Heart left ventricle (tissue), 16 donors: ENCODE measurements at regions not wholly inside any gene's neighbourhood (a gene's known extent, or its start where the extent isn't known, plus 50 kb on each side); places are given as distances from the start of the nearest gene placed in this dataset.

ENCODE experiments used
- ATAC-seq, 4 donors: fragments of 200-7000 bp; cut with Tn5 transposase; one replicate each; pipeline ENCODE4 v1.9.1; 2020 to 2022; ENCODE audit warnings: moderate library complexity in 4 of 4, mild to moderate bottlenecking in 3 of 4, moderate number of reproducible peaks in 1 of 4
- DNase-seq, 5 donors: peaks; one replicate each; pipeline ENCODE4 v3.0.0-alpha.2; 2020
- H3K27ac ChIP-seq, 12 donors: fragments of 200-600 bp; sonication (generic) in 4 of 12; one replicate each; pipeline versions ENCODE4 v1.5.0 to v1.8.0; 2016 to 2022; ENCODE audit warnings: mild to moderate bottlenecking in 2 of 12
- H3K27me3 ChIP-seq, 9 donors: fragments of 200-600 bp; sonication (generic) in 2 of 9; one replicate each; pipeline versions ENCODE4 v1.5.1 to v1.8.0; 2016 to 2022; ENCODE audit warnings: mild to moderate bottlenecking in 3 of 9
- H3K36me3 ChIP-seq, 9 donors: fragments of 200-600 bp; sonication (generic) in 2 of 9; one replicate each; pipeline versions ENCODE4 v1.5.0 to v1.8.0; 2018 to 2022; ENCODE audit warnings: mild to moderate bottlenecking in 2 of 9
- H3K4me1 ChIP-seq, 12 donors: fragments of 200-600 bp; sonication (generic) in 4 of 12; one replicate each; pipeline versions ENCODE4 v1.5.0 to v1.8.0; 2016 to 2022; ENCODE audit warnings: mild to moderate bottlenecking in 3 of 12
- H3K4me3 ChIP-seq, 12 donors: fragments of 200-600 bp; sonication (generic) in 4 of 12; one replicate each; pipeline versions ENCODE4 v1.5.0 to v1.8.0; 2017 to 2022; ENCODE audit warnings: mild to moderate bottlenecking in 9 of 12, moderate library complexity in 4 of 12
- H3K9me3 ChIP-seq, 12 donors: fragments of 200-600 bp; sonication (generic) in 4 of 12; one replicate each; pipeline versions ENCODE4 v1.5.0 to v1.8.0; 2016 to 2022; ENCODE audit warnings: mild to moderate bottlenecking in 1 of 12
- CTCF ChIP-seq, 12 donors: fragments of 200-600 bp; sonication (generic) in 4 of 12; IDR thresholded peaks; one replicate each; pipeline versions ENCODE4 v1.5.0 to v1.8.0; 2018 to 2022; ENCODE audit warnings: antibody characterized with exemption in 12 of 12, mild to moderate bottlenecking in 5 of 12
- POLR2A ChIP-seq, 2 donors: fragments of 450-650 bp; IDR thresholded peaks; one replicate each; pipeline ENCODE4 v1.6.1; 2017; ENCODE audit warnings: antibody characterized with exemption in 2 of 2, mild to moderate bottlenecking in 2 of 2, moderate library complexity in 2 of 2
- WGBS, 4 donors: extraction: QIAGEN DNeasy Blood & Tissue Kit in 2 of 4; methylation state at CpG; one replicate each; pipeline versions ENCODE4 v1.1.5 to v1.1.7; 2013 to 2018; 5-methylcytosine and 5-hydroxymethylcytosine counted together
- intact Hi-C, 10 donors: fragments of 100-400 bp; cut with DNase I; formaldehyde crosslinking; loops; one replicate each; pipeline versions ENCODE4 v1.11.1 to v1.14.2; 2022
- donor health status: ischemic (EF 13 %, LVEDD 7.1; RV severe dilation, severe dysfunction).
- donor health status: healthy with polysubstance abuse.
- donor health status: DM: no; HTN: yes; CAD: no.
- donor health status: DM: no; HTN: no; CAD: no.
- donor health status: ischemic (EF 25% LVEDD 6.9; RV normal size, moderate dysfunction).
- donor health status: ischemic (EF 25% LVEDD 5.7; RV mildly dilated, moderate dysfunction).
- donor health status: healthy.
- donor health status: DM: yes; HTN: yes; CAD: no.
- donor health status: ischemic (EF 35%, LVEDD 5.7; RV mildly dilated, moderate dysfunction).
- donor health status: nonischemic (EF 11% LVEDD 7.7; RV severe dilation, severe dysfunction).
- donor health status: DM: yes; HTN: yes; CAD: no.
- donor health status: PGD.
- donor health status: ischemic (EF 29% LVEDD 5.4; RV normal size, mild dysfunction).
- donor health status: nonischemic (EF 23%, LVEDD 6.1; RV moderate dilation, normal function).

GRCh38 chr6:27149150-27149549, 98.4 kb upstream of the PRSS16 start:
- no peak for TF ChIP-seq CTCF (IDR thresholded peaks at IDR 0.05)
- TF ChIP-seq POLR2A (IDR thresholded peaks at IDR 0.05): no peak
- H3K4me1 ChIP-seq: peaks cover 0 to 16% (median 10%) of the 10 kb centered on the region in 12 donors
- DNase-seq (no peak), ATAC-seq (no peak)
- no peak overlapping the region for H3K4me3 ChIP-seq
- no peaks in the 10 kb centered on the region for H3K36me3 ChIP-seq
- H3K27me3 ChIP-seq: no peaks in the 10 kb centered on the region
- H3K9me3 ChIP-seq: no peaks in the 10 kb centered on the region
- H3K27ac ChIP-seq: no peak overlapping the region
- WGBS, 4 donors: 38 to 42% (median 39%) methylated on average over 1 of the region's 1 CpG
- intact Hi-C loops: loop anchor here in 3 of 10 donors (5.0 to 10.0 kb wide), 4 partner anchors 974 to 1188 kb away; partner anchors contain the start of gene ZSCAN31 (in 1 of the 3)

- DNase-seq: no peak
- no peaks in the 10 kb centered on the region for H3K9me3 ChIP-seq
- no peaks in the 10 kb centered on the region for H3K36me3 ChIP-seq
- ATAC-seq: no peak
- H3K4me1 ChIP-seq: peaks cover 0 to 23% (median 8%) of the 10 kb centered on the region in 12 donors
- TF ChIP-seq CTCF (IDR thresholded peaks at IDR 0.05) (no peak), POLR2A (IDR thresholded peaks at IDR 0.05) (no peak)
- peaks cover 0 to 11% (median 0%) of the 10 kb centered on the region in 9 donors for H3K27me3 ChIP-seq
- WGBS, 4 donors: 89 to 100% (median 94%) methylated on average over 1 of the region's 1 CpG
- H3K27ac ChIP-seq: peak overlapping the region in 1 of 12 donors; percentile 65
- intact Hi-C loops: loop anchor here in 1 of 10 donors (10.0 kb wide), 1 partner anchor 740 kb away; a partner anchor contains a TSS
- no peak overlapping the region for H3K4me3 ChIP-seq
Observed at GRCh38 chr6:27154696-27155095, 92.8 kb upstream of the PRSS16 start.

GRCh38 chr6:27156874-27157458, 90.5 kb upstream of the PRSS16 start:
- WGBS, 4 donors: 33 to 42% (median 37%) methylated on average over 15 of the region's 15 CpGs
- Histone ChIP-seq H3K4me1 (peaks cover 0 to 27% (median 8%) of the 10 kb centered on the region in 12 donors), H3K27me3 (peaks cover 0 to 11% (median 0%) of the 10 kb centered on the region in 9 donors), H3K27ac (no peak overlapping the region), H3K36me3 (no peaks in the 10 kb centered on the region), H3K4me3 (peak overlapping the region in 11 of 12 donors; percentile 2 to 61 (median 46)), H3K9me3 (no peaks in the 10 kb centered on the region)
- TF ChIP-seq CTCF (IDR thresholded peaks at IDR 0.05) (no peak), POLR2A (IDR thresholded peaks at IDR 0.05) (no peak)
- peak in 1 of 4 donors; percentile 16 for ATAC-seq
- DNase-seq: no peak
- intact Hi-C loops: loop anchor here in 1 of 10 donors (10.0 kb wide), 1 partner anchor 738 kb away; a partner anchor contains a TSS

- intact Hi-C loops: loop anchor here in 2 of 10 donors (1.0 to 10.0 kb wide), 3 partner anchors 30 to 737 kb away; a partner anchor contains a TSS
- no peaks in the 10 kb centered on the region for H3K9me3 ChIP-seq
- peaks cover 0 to 29% (median 8%) of the 10 kb centered on the region in 12 donors for H3K4me1 ChIP-seq
- peak overlapping the region in 11 of 12 donors; percentile 2 to 61 (median 46) for H3K4me3 ChIP-seq
- DNase-seq (peak; percentile 54 to 80 (median 67)), ATAC-seq (peak in 3 of 4 donors; percentile 68 to 77 (median 75))
- H3K27ac ChIP-seq: no peak overlapping the region
- H3K27me3 ChIP-seq: peaks cover 0 to 11% (median 0%) of the 10 kb centered on the region in 9 donors
- WGBS, 4 donors: 3 to 6% (median 4%) methylated on average over 28 to 34 of the region's 34 CpGs
- H3K36me3 ChIP-seq: no peaks in the 10 kb centered on the region
- TF ChIP-seq CTCF (IDR thresholded peaks at IDR 0.05) (peak in 11 of 12 donors; percentile 20 to 73 (median 48)), POLR2A (IDR thresholded peaks at IDR 0.05) (no peak)
Observed at GRCh38 chr6:27157459-27158315, 89.8 kb upstream of the PRSS16 start.
